ENCODE measurements at regions not wholly inside any gene's neighbourhood (a gene's known extent, or its start where the extent isn't known, plus 50 kb on each side); places are given as distances from the start of the nearest gene placed in this dataset.
A peak's percentile ranks its signal among the peaks of the same experiment; 100 is the strongest.

GRCh38 chr14:100466111-100466856 is 120.9 kb downstream of the BEGAIN start:
- DNase-seq (ENCODE audit: low read depth in 1 of 2, low spot score in 1 of 2), result no peak

DNA sequence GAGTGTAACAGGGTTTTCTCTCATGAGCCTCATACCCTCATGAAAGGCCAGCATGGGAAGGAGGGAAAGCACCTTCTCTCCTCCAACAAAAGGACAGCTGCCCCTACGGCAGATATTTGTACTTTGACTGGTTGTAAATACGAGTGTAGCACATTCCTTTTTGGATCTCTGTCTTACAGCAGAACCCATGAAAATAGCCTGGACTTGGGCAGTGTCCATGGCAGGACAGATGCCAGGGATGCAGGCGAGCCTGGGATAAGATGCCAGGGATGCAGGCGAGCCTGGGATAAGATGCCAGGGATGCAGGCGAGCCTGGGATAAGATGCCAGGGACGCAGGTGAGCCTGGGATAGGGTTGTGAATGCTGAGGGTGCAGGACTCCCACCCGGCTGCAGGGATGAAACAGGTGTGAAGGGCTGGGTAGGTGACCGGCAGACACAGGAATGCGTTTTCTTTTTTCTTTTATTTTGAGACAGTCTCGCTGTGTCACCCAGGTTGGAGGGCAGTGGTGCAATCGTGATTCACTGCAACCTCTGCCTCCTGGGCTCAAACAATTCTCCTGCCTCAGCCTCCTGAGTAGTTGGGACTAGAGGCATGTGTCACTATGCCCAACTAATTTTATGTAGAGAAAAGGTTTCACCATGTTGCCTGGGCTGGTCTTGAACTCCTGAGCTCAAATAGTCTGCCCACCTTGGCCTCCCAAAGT is 120.0 kb downstream of the BEGAIN start:
- no peak for DNase-seq (ENCODE audit: low read depth in 1 of 2, low spot score in 1 of 2)

- DNase-seq (ENCODE audit: low read depth in 1 of 2, low spot score in 1 of 2), result no peak
These were observed 119.3 kb downstream of the BEGAIN start for GRCh38 chr14:100467939-100468338.

GRCh38 chr14:100468557-100468956 is 118.7 kb downstream of the BEGAIN start:
- no peak for DNase-seq (ENCODE audit: low read depth in 1 of 2, low spot score in 1 of 2)

GRCh38 chr14:100469632-100470522 is 117.3 kb downstream of the BEGAIN start:
- no peak for DNase-seq (ENCODE audit: low read depth in 1 of 2, low spot score in 1 of 2)

- no peak for DNase-seq (ENCODE audit: low read depth in 1 of 2, low spot score in 1 of 2)
These were observed 116.7 kb downstream of the BEGAIN start for GRCh38 chr14:100470523-100470897.

GRCh38 chr14:100471441-100472093 is 115.7 kb downstream of the BEGAIN start:
- no peak for DNase-seq (ENCODE audit: low read depth in 1 of 2, low spot score in 1 of 2)

DNA sequence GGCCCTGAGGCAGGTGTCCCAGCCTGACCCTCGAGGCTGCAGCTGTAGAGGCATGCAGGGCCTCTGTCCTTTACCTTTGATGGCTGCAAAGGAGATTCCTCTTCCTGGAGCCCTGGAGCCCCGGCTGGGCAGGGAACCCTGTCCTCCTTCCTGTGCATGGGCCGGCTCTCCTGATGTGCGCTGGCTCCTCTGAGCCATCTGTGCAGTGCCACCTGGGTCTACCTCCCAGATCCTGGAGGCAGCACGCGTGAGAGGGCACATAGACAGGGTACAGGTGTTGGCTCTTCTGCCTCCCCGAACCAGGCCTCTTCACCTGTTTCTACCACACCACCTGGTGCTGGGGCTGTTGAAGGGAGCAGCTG is 115.1 kb downstream of the BEGAIN start:
- DNase-seq (ENCODE audit: low read depth in 1 of 2, low spot score in 1 of 2), result no peak

- DNase-seq (ENCODE audit: low read depth in 1 of 2, low spot score in 1 of 2), result no peak
These were observed 114.7 kb downstream of the BEGAIN start for GRCh38 chr14:100472491-100472890.

DNA sequence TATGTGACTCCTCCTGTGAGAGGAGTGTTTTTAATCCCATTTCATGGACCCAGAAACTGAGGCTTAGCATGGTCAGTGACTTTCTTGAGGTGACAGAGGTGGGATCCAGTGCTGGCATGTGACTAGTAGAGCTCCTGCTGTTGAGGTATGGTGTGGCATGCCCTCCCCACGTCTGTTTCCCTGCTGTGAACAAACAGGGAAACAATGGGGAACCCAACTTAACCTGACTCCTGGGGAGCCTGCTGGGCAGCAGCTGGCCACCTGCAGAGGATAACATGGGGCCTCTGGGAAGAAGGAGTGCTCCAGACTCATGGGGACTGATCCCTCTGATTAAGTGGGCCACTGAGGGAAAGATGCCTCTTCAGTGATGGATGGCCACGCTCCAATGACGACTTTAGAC is 114.0 kb downstream of the BEGAIN start:
- DNase-seq (ENCODE audit: low read depth in 1 of 2, low spot score in 1 of 2), result no peak

- no peak for DNase-seq (ENCODE audit: low read depth in 1 of 2, low spot score in 1 of 2)
These were observed 113.0 kb downstream of the BEGAIN start for GRCh38 chr14:100474196-100474595.

GRCh38 chr14:100475268-100475667 is 111.9 kb downstream of the BEGAIN start:
- DNase-seq (ENCODE audit: low read depth in 1 of 2, low spot score in 1 of 2), result no peak

- no peak for DNase-seq (ENCODE audit: low read depth in 1 of 2, low spot score in 1 of 2)
These were observed 111.0 kb downstream of the BEGAIN start for GRCh38 chr14:100476012-100476822.

DNA sequence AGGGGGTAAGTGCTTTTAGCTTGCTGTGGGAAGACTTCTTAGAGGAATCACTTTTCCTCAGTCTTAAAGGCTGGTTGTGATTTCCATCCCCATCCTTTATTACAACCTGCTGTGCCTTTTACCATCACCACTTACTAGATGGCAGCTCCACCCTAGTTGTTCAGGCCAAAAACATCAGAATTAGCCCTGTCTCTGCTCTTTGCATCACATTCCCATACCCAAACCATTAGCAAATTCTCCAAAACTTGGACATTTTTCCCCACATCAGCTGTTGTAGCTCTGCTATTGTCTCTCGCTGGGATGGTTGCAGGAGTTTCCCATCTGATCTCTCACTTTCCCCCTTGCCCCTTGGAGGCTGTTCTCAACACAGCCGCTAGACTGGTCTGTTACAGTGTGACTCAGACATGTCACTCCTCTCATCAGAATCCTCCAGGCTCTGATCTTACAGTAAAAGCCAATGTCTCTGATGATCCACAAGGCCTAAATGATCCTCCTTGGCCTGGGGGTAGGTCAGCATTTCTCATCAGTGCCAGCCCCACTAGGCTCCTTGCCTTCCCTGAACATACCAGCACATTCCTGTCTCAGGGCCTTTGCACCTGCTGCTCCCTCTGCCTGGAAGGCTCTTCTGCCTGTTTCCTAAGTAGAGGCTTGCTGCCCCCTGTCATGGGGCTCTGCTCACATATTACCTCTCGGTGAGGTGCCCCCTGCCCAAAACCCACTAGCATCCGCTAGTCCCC is 102.5 kb downstream of the BEGAIN start:
- no peak for DNase-seq (ENCODE audit: low read depth in 1 of 2, low spot score in 1 of 2)

GRCh38 chr14:100486025-100486828 is 101.0 kb downstream of the BEGAIN start:
- DNase-seq (ENCODE audit: low read depth in 1 of 2, low spot score in 1 of 2), result peak in 1 of 2 donors; percentile 36

Data from activated T-helper 1 cell treated with anti-CD3 and anti-CD28 coated beads, Interleukin-2, amount 50 U/mL, for 16 hours (primary cell).